Loucy (cell line): ENCODE measurements at regions not wholly inside any gene's neighbourhood (a gene's known extent, or its start where the extent isn't known, plus 50 kb on each side); places are given as distances from the start of the nearest gene placed in this dataset.

Experiments
- CTCF ChIP-seq: fragments of 200-600 bp; sonication (generic); conservative IDR thresholded peaks from 2 replicates; pipeline ENCODE4 v1.5.1; 2014; ENCODE audit warnings: mild to moderate bottlenecking, antibody characterized with exemption, low read length
- EZH2phosphoT487 ChIP-seq: fragments of 200-600 bp; IDR thresholded peaks from 2 replicates; pipeline ENCODE4 v1.6.1; 2018; ENCODE audit warnings: antibody characterized with exemption, mild to moderate bottlenecking, moderate library complexity, borderline replicate concordance

DNA sequence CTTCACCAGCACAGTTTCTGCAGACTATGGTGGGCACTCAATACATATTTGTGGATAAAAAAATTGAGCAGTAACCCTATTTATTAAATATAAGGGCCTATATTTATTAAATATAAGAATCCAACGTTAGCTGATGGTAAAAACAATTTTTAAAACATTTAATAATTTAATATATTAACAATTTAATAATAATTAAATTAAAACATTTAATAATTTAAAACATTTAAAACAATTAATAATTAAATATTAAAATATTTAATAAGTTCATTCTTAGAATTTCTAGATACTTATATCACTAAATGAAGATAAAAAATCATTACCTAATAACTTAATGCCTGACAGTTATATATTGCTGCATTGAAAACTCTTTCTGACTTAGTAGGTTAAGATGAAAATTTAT lies 880.2 kb upstream of the EPHA6 start:
- TF ChIP-seq CTCF (no peak), EZH2phosphoT487 (no peak)
